A549 (cell line): ENCODE measurements at regions not wholly inside any gene's neighbourhood (a gene's known extent, or its start where the extent isn't known, plus 50 kb on each side); places are given as distances from the start of the nearest gene placed in this dataset.

Source experiments
- ATAC-seq, 2 experiments: fragments of 200-7000 bp in 1 of 2; fragments of >200 bp in 1 of 2; cut with Nextera tagmentation in 1 of 2; cut with Tn5 transposase in 1 of 2; 3 replicates each; pipeline versions ENCODE4 v1.8.0 to v1.9.1; 2018 to 2020; ENCODE audit warnings: mild to moderate bottlenecking in 1 of 2, moderate library complexity in 1 of 2
- CTCF ChIA-PET: fragments of 300-600 bp; sonication (Branson Sonifier 250); formaldehyde crosslinking; extraction: SDS; loops from one replicate; lab custom pipeline; 2021; ENCODE audit warnings: antibody characterized with exemption, inconsistent platforms; lab: Yijun Ruan, JAX
- POLR2A ChIA-PET: fragments of 350-600 bp; formaldehyde crosslinking; extraction: SDS; loops from one replicate; lab custom pipeline; 2021; ENCODE audit warnings: antibody characterized with exemption, inconsistent platforms; lab: Yijun Ruan, JAX
- DNase-seq, 2 experiments: peaks; one replicate each; pipeline versions ENCODE4 v3.0.0 to v3.0.0-alpha.2; 2011 to 2016; ENCODE audit warnings: low read depth in 1 of 2, low spot score in 1 of 2
- FAIRE-seq: peaks from 2 replicates; lab custom pipeline; 2011; peaks lifted over from hg19 to GRCh38; lab: Jason Lieb, UNC
- H3K27ac ChIP-seq, 2 experiments: fragments of >200 bp; sonication (Bioruptor Twin); formaldehyde crosslinking; 3 replicates each; pipeline ENCODE4 v1.5.1; 2016 to 2017
- H3K4me1 ChIP-seq: fragments of >200 bp; sonication (Bioruptor Twin); formaldehyde crosslinking; 3 replicates; pipeline ENCODE4 v1.6.1; 2016
- H3K4me2 ChIP-seq: fragments of >200 bp; sonication (Bioruptor Twin); formaldehyde crosslinking; 3 replicates; pipeline ENCODE4 v1.6.1; 2016
- H3K4me3 ChIP-seq: fragments of >200 bp; sonication (Bioruptor Twin); formaldehyde crosslinking; 3 replicates; pipeline ENCODE4 v1.5.1; 2016
- H3K9me3 ChIP-seq: fragments of >200 bp; sonication (Bioruptor Twin); formaldehyde crosslinking; 3 replicates; pipeline ENCODE4 v1.6.1; 2016
- ATOH8 ChIP-seq: fragments of 250-450 bp; sonication (Bioruptor Pico); IDR thresholded peaks from 2 replicates; pipeline ENCODE4 v1.5.0; 2020; ENCODE audit warnings: low read depth, mild to moderate bottlenecking, moderate library complexity
- CHD2 ChIP-seq: fragments of 150-350 bp; IDR thresholded peaks from 2 replicates; pipeline ENCODE4 v1.6.1; 2014; ENCODE audit warnings: low read length; ENCODE audit not compliant: partially characterized antibody
- CHD4 ChIP-seq: fragments of 200-600 bp; sonication (generic); IDR thresholded peaks from 2 replicates; pipeline ENCODE4 v1.6.1; 2016; ENCODE audit warnings: antibody characterized with exemption, mild to moderate bottlenecking, borderline replicate concordance
- CTCF ChIP-seq: fragments of >200 bp; sonication (Bioruptor Twin); formaldehyde crosslinking; IDR thresholded peaks from 3 replicates; pipeline ENCODE4 v1.5.1; 2016
- E2F6 ChIP-seq: IDR thresholded peaks from 2 replicates; pipeline ENCODE4 v1.6.1; 2012; ENCODE audit warnings: low read depth, borderline replicate concordance
- EHMT2 ChIP-seq: fragments of 200-600 bp; sonication (generic); IDR thresholded peaks from 2 replicates; pipeline ENCODE4 v1.6.1; 2016; ENCODE audit warnings: antibody characterized with exemption, low read depth, mild to moderate bottlenecking, moderate library complexity
- ELK1 ChIP-seq: fragments of 150-350 bp; IDR thresholded peaks from 2 replicates; pipeline ENCODE4 v1.6.1; 2014; ENCODE audit warnings: low read depth, mild to moderate bottlenecking, low read length
- FOSL2 ChIP-seq, 2 experiments: fragments of 450-650 bp in 1 of 2; fragments of >200 bp in 1 of 2; sonication (Bioruptor Twin) in 1 of 2; formaldehyde crosslinking; IDR thresholded peaks; 2 replicates each; pipeline versions ENCODE4 v1.5.0 to v1.6.1; 2016 to 2020; ENCODE audit warnings: mild to moderate bottlenecking in 1 of 2, moderate library complexity in 1 of 2
- FOXS1 ChIP-seq: fragments of 250-450 bp; sonication (Bioruptor Pico); IDR thresholded peaks from 2 replicates; pipeline ENCODE4 v1.5.0; 2020; ENCODE audit warnings: mild to moderate bottlenecking, moderate library complexity
- GATA3 ChIP-seq: IDR thresholded peaks from 2 replicates; pipeline ENCODE4 v1.6.1; 2012; ENCODE audit warnings: borderline replicate concordance
- HDAC2 ChIP-seq: fragments of 200-600 bp; sonication (generic); IDR thresholded peaks from 2 replicates; pipeline ENCODE4 v1.6.1; 2016
- HEYL ChIP-seq: fragments of 250-450 bp; sonication (Bioruptor Pico); IDR thresholded peaks from 2 replicates; pipeline ENCODE4 v1.8.0; 2021; ENCODE audit warnings: mild to moderate bottlenecking, moderate library complexity
- HOXA7 ChIP-seq: fragments of 250-450 bp; sonication (Bioruptor Pico); IDR thresholded peaks from 2 replicates; pipeline ENCODE4 v1.5.0; 2020; ENCODE audit warnings: mild to moderate bottlenecking, moderate library complexity
- JUNB ChIP-seq: fragments of >200 bp; sonication (Bioruptor Twin); formaldehyde crosslinking; IDR thresholded peaks from 2 replicates; pipeline ENCODE4 v1.6.1; 2016
- KDM1A ChIP-seq: fragments of 200-600 bp; sonication (generic); IDR thresholded peaks from 2 replicates; pipeline ENCODE4 v1.6.1; 2016; ENCODE audit warnings: low read depth, mild to moderate bottlenecking
- MAZ ChIP-seq: fragments of 150-350 bp; IDR thresholded peaks from 2 replicates; pipeline ENCODE4 v1.6.1; 2014; ENCODE audit warnings: antibody characterized with exemption, low read depth, low read length, borderline replicate concordance
- NFE2L2 ChIP-seq: fragments of 150-350 bp; conservative IDR thresholded peaks from 2 replicates; pipeline ENCODE4 v1.6.1; 2014; ENCODE audit warnings: low read length
- NR3C1 ChIP-seq: fragments of >200 bp; sonication (Bioruptor Twin); formaldehyde crosslinking; IDR thresholded peaks from 3 replicates; pipeline ENCODE4 v1.6.1; 2017
- PHF8 ChIP-seq: fragments of 200-600 bp; sonication (generic); IDR thresholded peaks from 2 replicates; pipeline ENCODE4 v1.6.1; 2016; ENCODE audit warnings: low read depth, mild to moderate bottlenecking, antibody characterized with exemption, moderate library complexity, borderline replicate concordance
- RARB ChIP-seq: fragments of 250-450 bp; sonication (Bioruptor Pico); IDR thresholded peaks from 2 replicates; pipeline ENCODE4 v1.8.0; 2021; ENCODE audit warnings: mild to moderate bottlenecking, moderate library complexity
- REST ChIP-seq: fragments of 200-600 bp; sonication (generic); IDR thresholded peaks from 2 replicates; pipeline ENCODE4 v1.6.1; 2016; ENCODE audit warnings: antibody characterized with exemption, mild to moderate bottlenecking, moderate library complexity
- SMC3 ChIP-seq: fragments of >200 bp; sonication (Bioruptor Twin); formaldehyde crosslinking; IDR thresholded peaks from 3 replicates; pipeline ENCODE4 v1.6.1; 2018; ENCODE audit warnings: inconsistent platforms
- SREBF2 ChIP-seq: fragments of 450-650 bp; IDR thresholded peaks from 2 replicates; pipeline ENCODE4 v1.6.1; 2014; ENCODE audit warnings: mild to moderate bottlenecking, moderate library complexity
- TFCP2L1 ChIP-seq: fragments of 250-450 bp; sonication (Bioruptor Pico); IDR thresholded peaks from 2 replicates; pipeline ENCODE4 v1.5.0; 2021; ENCODE audit warnings: mild to moderate bottlenecking
- ZFP36 ChIP-seq: fragments of 450-650 bp; IDR thresholded peaks from 2 replicates; pipeline ENCODE4 v1.6.1; 2014; ENCODE audit warnings: borderline replicate concordance; ENCODE audit not compliant: partially characterized antibody
- ZNF302 ChIP-seq: fragments of 250-450 bp; sonication (Bioruptor Pico); IDR thresholded peaks from 2 replicates; pipeline ENCODE4 v1.9.0; 2021; ENCODE audit warnings: inconsistent platforms, mild to moderate bottlenecking, moderate library complexity
- WGBS: methylation state at CpG from one replicate; pipeline ENCODE4 v1.1.6; 2017; ENCODE audit errors: missing lambda C conversion rate; 5-methylcytosine and 5-hydroxymethylcytosine counted together

- TF ChIP-seq SREBF2: no peak
- no peak for TF ChIP-seq HOXA7 (CRISPR knock-in tag)
- TF ChIP-seq RARB (CRISPR knock-in tag): no peak
- no peak for TF ChIP-seq GATA3
- TF ChIP-seq NR3C1: no peak
- TF ChIP-seq ATOH8 (CRISPR knock-in tag): no peak
- no peak for TF ChIP-seq CTCF
- no peak for TF ChIP-seq ZFP36
- no peak for TF ChIP-seq KDM1A
- no peak for TF ChIP-seq CHD2
- TF ChIP-seq HDAC2: no peak
- TF ChIP-seq HEYL (CRISPR knock-in tag): no peak
- TF ChIP-seq MAZ: no peak
- no peak for TF ChIP-seq CHD4
- TF ChIP-seq ELK1: no peak
- TF ChIP-seq PHF8: no peak
- TF ChIP-seq E2F6: no peak
- TF ChIP-seq FOXS1 (CRISPR knock-in tag): no peak
- no peak for TF ChIP-seq JUNB
- Histone ChIP-seq H3K4me2 (0 out of 3 replicates have a peak overlapping the region, but pooled peaks have one; percentile 8), H3K4me3 (no peak overlapping the region), H3K4me1 (peaks cover 35% of the 10 kb centered on the region), H3K27ac (peak overlapping the region; percentile 61 to 82; a peak in 3 of 6 replicates), H3K9me3 (no peaks in the 10 kb centered on the region)
- DNase-seq (peak in 1 of 2 experiments; percentile 36), ATAC-seq (peak in 1 of 2 experiments; percentile 75; a peak in 2 of 6 replicates), FAIRE-seq (no peak)
- CTCF ChIA-PET: interaction anchor here (0.7 to 1.3 kb wide), 3 partner anchors 8 to 433 kb away, joined by 3 to 5 read pairs (median 3); no protein-coding TSS in a partner anchor
- 44% methylated on average over 1 of the region's 1 CpG for WGBS
- POLR2A ChIA-PET: no interaction called here
These were observed 73.3 kb upstream of the MAML3 start for GRCh38 chr4:140227286-140227685.

- H3K4me2 ChIP-seq: no peak overlapping the region
- TF ChIP-seq ZFP36: no peak
- no peak for TF ChIP-seq REST
- no peak for TF ChIP-seq EHMT2
- no peak for TF ChIP-seq SMC3
- TF ChIP-seq FOSL2 (IDR thresholded peaks at IDR 0.05): no peak
- TF ChIP-seq FOSL2 (CRISPR knock-in tag; IDR thresholded peaks at IDR 0.05): no peak
- no peak for TF ChIP-seq ZNF302
- TF ChIP-seq NFE2L2: no peak
- no peak for TF ChIP-seq TFCP2L1
- no peak for TF ChIP-seq NR3C1
- ChIA-PET POLR2A (no interaction called here), CTCF (interaction anchor here (0.6 kb wide), 1 partner anchor 28 kb away, joined by 3 read pairs; no protein-coding TSS in a partner anchor)
- no peak overlapping the region for H3K4me3 ChIP-seq
- H3K27ac ChIP-seq: no peak overlapping the region; a peak in 1 of 6 replicates
- no peak for ATAC-seq
- DNase-seq: no peak
- FAIRE-seq: no peak
- WGBS: 76% methylated on average over 8 of the region's 8 CpGs
- peaks cover 21% of the 10 kb centered on the region; the same call in 2 of the 3 replicates for H3K4me1 ChIP-seq
- no peaks in the 10 kb centered on the region for H3K9me3 ChIP-seq
These were observed 69.2 kb upstream of the MAML3 start for GRCh38 chr4:140223056-140223810.
